ENCODE measurements at regions not wholly inside any gene's neighbourhood (a gene's known extent, or its start where the extent isn't known, plus 50 kb on each side); places are given as distances from the start of the nearest gene placed in this dataset.

- H3K14ac ChIP-seq (replicated peaks; ENCODE audit: low read depth, low read length), result no peak overlapping the region
- dilution Hi-C loops (cut with HindIII; ENCODE audit: low sequenced_read_pairs, unreplicated experiment), result no loop called here
- BruUV-seq (replicated peaks), result no TSS peak
- no peaks in the 10 kb centered on the region for H3K4me1 ChIP-seq (ENCODE audit: control insufficient read depth, insufficient read depth, low read length)
- no peak overlapping the region for H3K18ac ChIP-seq (ENCODE audit: low read depth, low read length)
- no peaks in the 10 kb centered on the region for H3K9me1 ChIP-seq (ENCODE audit: insufficient read depth, low read length)
- H3K27ac ChIP-seq (ENCODE audit: insufficient read depth, low read length), result no peak overlapping the region
- no CpG with 5 or more reads among the region's 2 CpGs for WGBS, 2 experiments (ENCODE audit: extremely low coverage in 2 of 2, insufficient read length in 1 of 2)
- H3K4me3 ChIP-seq (ENCODE audit: insufficient read depth, low read depth, low read length), result no peak overlapping the region
- H2BK5ac ChIP-seq (ENCODE audit: low read depth, low read length, poor library complexity, severe bottlenecking), result no peak overlapping the region
- TF ChIP-seq SMC3 (IDR thresholded peaks at IDR 0.05; ENCODE audit: low read depth, low read length), result no peak
- no peak for TF ChIP-seq RCOR1 (IDR thresholded peaks at IDR 0.05; ENCODE audit: insufficient replicate concordance, low read length)
- TF ChIP-seq RFX5 (IDR thresholded peaks at IDR 0.05; ENCODE audit: low read depth, low read length), result no peak
- no peak for TF ChIP-seq MAFK (IDR thresholded peaks at IDR 0.05; ENCODE audit: low read depth, low read length)
- no peak for TF ChIP-seq CTCF (conservative IDR thresholded peaks at IDR 0.05; ENCODE audit: low read depth, low read length)
- TF ChIP-seq MAZ (IDR thresholded peaks at IDR 0.05; ENCODE audit: borderline replicate concordance, low read depth, low read length), result no peak
- no peak for TF ChIP-seq CHD1 (IDR thresholded peaks at IDR 0.05; ENCODE audit: low read depth, low read length)
- TF ChIP-seq RAD21 (IDR thresholded peaks at IDR 0.05; ENCODE audit: low read length), result no peak
- no peak for TF ChIP-seq USF2 (IDR thresholded peaks at IDR 0.05; ENCODE audit: low read depth, low read length)
- no peak for TF ChIP-seq MXI1 (IDR thresholded peaks at IDR 0.05; ENCODE audit: borderline replicate concordance, low read depth, low read length)
- TF ChIP-seq BHLHE40 (IDR thresholded peaks at IDR 0.05; ENCODE audit: low read depth, low read length), result no peak
- TF ChIP-seq NFE2L2 (IDR thresholded peaks at IDR 0.05; ENCODE audit: low read depth, low read length), result no peak
- no peak for TF ChIP-seq FOS (IDR thresholded peaks at IDR 0.05; ENCODE audit: low read depth, low read length)
- TF ChIP-seq ELK1 (IDR thresholded peaks at IDR 0.05; ENCODE audit: borderline replicate concordance, low read depth, low read length), result no peak
- TF ChIP-seq POLR2A (IDR thresholded peaks at IDR 0.05; ENCODE audit: low read depth, low read length), result no peak
- TF ChIP-seq CEBPB (IDR thresholded peaks at IDR 0.05; ENCODE audit: low read depth, low read length), result no peak
- no peaks in the 10 kb centered on the region for H3K79me1 ChIP-seq (ENCODE audit: low read depth in 1 of 2, low read length in 2 of 2)
- H2BK120ac ChIP-seq (ENCODE audit: low read depth, low read length), result no peak overlapping the region
- H4K8ac ChIP-seq (ENCODE audit: low read depth in 2 of 2, low read length in 2 of 2), result no peak overlapping the region
- no peak overlapping the region for H4K5ac ChIP-seq (ENCODE audit: low read depth, low read length)
- no peak overlapping the region for H2AK5ac ChIP-seq (ENCODE audit: low read depth, low read length)
- intact Hi-C loops (cut with micrococcal nuclease), result no loop called here
- in situ Hi-C loops (cut with MboI; ENCODE audit: low sequenced_read_pairs), result no loop called here
- no peaks in the 10 kb centered on the region for H4K20me1 ChIP-seq (ENCODE audit: insufficient read depth, low read length)
- H2BK20ac ChIP-seq (ENCODE audit: low read depth, low read length), result no peak overlapping the region
- no peak overlapping the region for H3K9ac ChIP-seq (ENCODE audit: low read depth, low read length)
- DNase-seq (no peak), ATAC-seq (ENCODE audit: low read depth) (no peak)
- H3K56ac ChIP-seq (ENCODE audit: extremely low read depth, insufficient read depth, low read length), result no peak overlapping the region
- H3K9me3 ChIP-seq (ENCODE audit: control insufficient read depth, insufficient read depth, low read length), result no peaks in the 10 kb centered on the region
- H3K4me2 ChIP-seq (ENCODE audit: low read depth, low read length), result no peak overlapping the region
- no peak overlapping the region for H3K4ac ChIP-seq (ENCODE audit: low read depth, low read length)
- ChIA-PET CTCF (no interaction called here), POLR2A (ENCODE audit: unreplicated experiment) (no interaction called here)
- H2BK15ac ChIP-seq (ENCODE audit: low read depth, low read length), result no peak overlapping the region
- H3K27me3 ChIP-seq (ENCODE audit: control insufficient read depth, insufficient read depth, low read length), result no peaks in the 10 kb centered on the region
- H2AFZ ChIP-seq (replicated peaks; ENCODE audit: low read length, poor library complexity), result no peak overlapping the region
- no peak overlapping the region for H2AK9ac ChIP-seq (replicated peaks; ENCODE audit: low read depth, low read length, poor library complexity)
- no peak overlapping the region for H3K23ac ChIP-seq (ENCODE audit: low read depth, low read length)
- no peak overlapping the region for H4K91ac ChIP-seq (ENCODE audit: insufficient read depth, low read depth, low read length)
- H3K36me3 ChIP-seq (ENCODE audit: control insufficient read depth, insufficient read depth, low read length), result no peaks in the 10 kb centered on the region
These were observed 948.7 kb downstream of the LRFN5 start for GRCh38 chr14:42555365-42555764.
